ENCODE measurements at regions not wholly inside any gene's neighbourhood (a gene's known extent, or its start where the extent isn't known, plus 50 kb on each side); places are given as distances from the start of the nearest gene placed in this dataset.

DNA sequence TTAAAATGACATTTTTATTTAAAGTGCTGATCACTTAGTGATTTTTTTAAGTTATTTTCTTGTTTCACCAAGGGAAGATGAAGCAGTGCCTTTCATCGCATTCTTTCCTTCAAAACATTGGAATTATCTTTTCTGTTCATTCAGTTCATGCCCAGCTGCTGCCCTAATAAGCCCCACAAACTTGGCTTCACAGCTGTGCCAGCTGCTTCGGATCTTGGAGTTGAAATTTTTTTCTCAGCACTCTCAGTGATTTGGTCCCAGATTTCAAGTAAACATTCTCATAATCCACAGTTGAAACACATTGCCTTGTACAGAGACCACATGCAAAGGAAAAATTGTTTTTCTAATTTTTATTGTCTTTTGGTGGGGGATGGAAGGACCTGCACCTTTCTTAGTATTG lies 353.3 kb upstream of the LRP1B start:
- TF ChIP-seq CTCF (IDR thresholded peaks at IDR 0.05 in 4 of 5, conservative IDR thresholded peaks at IDR 0.05 in 1 of 5) (no peak), POLR2A (IDR thresholded peaks at IDR 0.05) (no peak)

Measured in gastrocnemius medialis (tissue), 4 donors.